Glutamatergic neuron (in vitro differentiated cells): ENCODE measurements at regions not wholly inside any gene's neighbourhood (a gene's known extent, or its start where the extent isn't known, plus 50 kb on each side); places are given as distances from the start of the nearest gene placed in this dataset.

Experiments used
- DNase-seq: peaks from one replicate; pipeline ENCODE4 v3.0.0; 2022
- H3K27ac Mint-ChIP-seq: one replicate; pipeline ENCODE4 v1.8.0; 2020; ENCODE audit warnings: mild to moderate bottlenecking, mixed read lengths, inconsistent platforms; ENCODE audit not compliant: unreplicated experiment
- H3K27me3 Mint-ChIP-seq: one replicate; pipeline ENCODE4 v1.8.0; 2020; ENCODE audit warnings: mild to moderate bottlenecking, moderate library complexity, mixed read lengths, inconsistent platforms; ENCODE audit not compliant: unreplicated experiment
- H3K36me3 Mint-ChIP-seq: one replicate; pipeline ENCODE4 v1.8.0; 2020; ENCODE audit warnings: mild to moderate bottlenecking, mixed read lengths, inconsistent platforms; ENCODE audit not compliant: unreplicated experiment
- H3K4me1 Mint-ChIP-seq: one replicate; pipeline ENCODE4 v1.8.0; 2020; ENCODE audit warnings: mild to moderate bottlenecking, low read depth, mixed read lengths, inconsistent platforms; ENCODE audit not compliant: unreplicated experiment
- H3K4me3 Mint-ChIP-seq: one replicate; pipeline ENCODE4 v1.8.0; 2020; ENCODE audit warnings: mild to moderate bottlenecking, mixed read lengths, inconsistent platforms; ENCODE audit not compliant: unreplicated experiment
- H3K9me3 Mint-ChIP-seq: one replicate; pipeline ENCODE4 v1.8.0; 2020; ENCODE audit warnings: mild to moderate bottlenecking, moderate library complexity, mixed read lengths, inconsistent platforms; ENCODE audit not compliant: unreplicated experiment
- CTCF ChIP-seq: fragments of 200-600 bp; sonication (generic); IDR thresholded peaks from one replicate; pipeline ENCODE4 v1.5.0; 2021; ENCODE audit not compliant: partially characterized antibody, unreplicated experiment

GRCh38 chr6:117138425-117138824 is 126.9 kb upstream of the VGLL2 start:
- Mint-ChIP-seq H3K27ac (no peak overlapping the region), H3K36me3 (no peaks in the 10 kb centered on the region), H3K27me3 (no peaks in the 10 kb centered on the region), H3K9me3 (no peaks in the 10 kb centered on the region), H3K4me1 (no peaks in the 10 kb centered on the region), H3K4me3 (no peak overlapping the region)
- no peak for DNase-seq
- no peak for TF ChIP-seq CTCF

- H3K9me3 Mint-ChIP-seq = no peaks in the 10 kb centered on the region
- no peak overlapping the region for H3K27ac Mint-ChIP-seq
- H3K4me1 Mint-ChIP-seq = no peaks in the 10 kb centered on the region
- no peaks in the 10 kb centered on the region for H3K36me3 Mint-ChIP-seq
- no peak for DNase-seq
- no peaks in the 10 kb centered on the region for H3K27me3 Mint-ChIP-seq
- no peak for TF ChIP-seq CTCF
- H3K4me3 Mint-ChIP-seq = no peak overlapping the region
These were observed 126.4 kb upstream of the VGLL2 start for GRCh38 chr6:117138920-117139319.

- H3K4me1 Mint-ChIP-seq = no peaks in the 10 kb centered on the region
- H3K36me3 Mint-ChIP-seq = peaks cover 6% of the 10 kb centered on the region
- DNase-seq = no peak
- no peaks in the 10 kb centered on the region for H3K27me3 Mint-ChIP-seq
- no peak for TF ChIP-seq CTCF
- no peak overlapping the region for H3K4me3 Mint-ChIP-seq
- H3K27ac Mint-ChIP-seq = no peak overlapping the region
- H3K9me3 Mint-ChIP-seq = peaks cover 3% of the 10 kb centered on the region
These were observed 123.2 kb upstream of the VGLL2 start for GRCh38 chr6:117142142-117142541.

- H3K27ac Mint-ChIP-seq = no peak overlapping the region
These were observed 122.4 kb upstream of the VGLL2 start for GRCh38 chr6:117142995-117143394.

GRCh38 chr6:117143647-117144046 is 121.7 kb upstream of the VGLL2 start:
- TF ChIP-seq CTCF = no peak
- Mint-ChIP-seq H3K9me3 (peaks cover 3% of the 10 kb centered on the region), H3K4me1 (no peaks in the 10 kb centered on the region), H3K4me3 (no peak overlapping the region), H3K36me3 (peaks cover 6% of the 10 kb centered on the region), H3K27me3 (no peaks in the 10 kb centered on the region), H3K27ac (no peak overlapping the region)
- no peak for DNase-seq

More at GRCh38 chr6:117142995-117143394, 122.4 kb upstream of the VGLL2 start:
- Mint-ChIP-seq H3K27me3 (no peaks in the 10 kb centered on the region), H3K4me3 (no peak overlapping the region), H3K9me3 (peaks cover 3% of the 10 kb centered on the region), H3K4me1 (no peaks in the 10 kb centered on the region), H3K36me3 (peaks cover 6% of the 10 kb centered on the region)
- DNase-seq = no peak
- TF ChIP-seq CTCF = no peak
